Lower lobe of right lung (tissue), 2 donors: ENCODE measurements at regions not wholly inside any gene's neighbourhood (a gene's known extent, or its start where the extent isn't known, plus 50 kb on each side); places are given as distances from the start of the nearest gene placed in this dataset.

ENCODE experiments used
- ATAC-seq, 2 donors: fragments of 200-7000 bp; cut with Tn5 transposase; one replicate each; pipeline ENCODE4 v1.9.1; 2020 to 2022; ENCODE audit warnings: mild to moderate bottlenecking in 2 of 2, moderate library complexity in 2 of 2
- DNase-seq: peaks from one replicate; pipeline ENCODE4 v3.0.0-alpha.2; 2020
- H3K27ac ChIP-seq: fragments of 200-600 bp; one replicate; pipeline ENCODE4 v1.8.0; 2022
- H3K27me3 ChIP-seq: fragments of 200-600 bp; one replicate; pipeline ENCODE4 v1.8.0; 2022; ENCODE audit warnings: low read depth
- H3K36me3 ChIP-seq: fragments of 200-600 bp; one replicate; pipeline ENCODE4 v1.8.0; 2022; ENCODE audit warnings: mild to moderate bottlenecking
- H3K4me1 ChIP-seq: fragments of 200-600 bp; one replicate; pipeline ENCODE4 v1.8.0; 2022
- H3K4me3 ChIP-seq: fragments of 200-600 bp; one replicate; pipeline ENCODE4 v1.8.0; 2022; ENCODE audit warnings: mild to moderate bottlenecking
- H3K9me3 ChIP-seq: fragments of 200-600 bp; one replicate; pipeline ENCODE4 v1.8.0; 2022
- intact Hi-C: fragments of 100-400 bp; cut with DNase I; formaldehyde crosslinking; loops from one replicate; pipeline ENCODE4 v1.11.0; 2022
- TF ChIP-seq, protein P1 (sequence below): fragments of 200-600 bp; IDR thresholded peaks from one replicate; pipeline ENCODE4 v1.8.0; 2022; ENCODE audit warnings: antibody characterized with exemption, mild to moderate bottlenecking
- donor health status: DM: no; HTN: yes; CAD: no; lungs with severe emphysema.

DNA sequence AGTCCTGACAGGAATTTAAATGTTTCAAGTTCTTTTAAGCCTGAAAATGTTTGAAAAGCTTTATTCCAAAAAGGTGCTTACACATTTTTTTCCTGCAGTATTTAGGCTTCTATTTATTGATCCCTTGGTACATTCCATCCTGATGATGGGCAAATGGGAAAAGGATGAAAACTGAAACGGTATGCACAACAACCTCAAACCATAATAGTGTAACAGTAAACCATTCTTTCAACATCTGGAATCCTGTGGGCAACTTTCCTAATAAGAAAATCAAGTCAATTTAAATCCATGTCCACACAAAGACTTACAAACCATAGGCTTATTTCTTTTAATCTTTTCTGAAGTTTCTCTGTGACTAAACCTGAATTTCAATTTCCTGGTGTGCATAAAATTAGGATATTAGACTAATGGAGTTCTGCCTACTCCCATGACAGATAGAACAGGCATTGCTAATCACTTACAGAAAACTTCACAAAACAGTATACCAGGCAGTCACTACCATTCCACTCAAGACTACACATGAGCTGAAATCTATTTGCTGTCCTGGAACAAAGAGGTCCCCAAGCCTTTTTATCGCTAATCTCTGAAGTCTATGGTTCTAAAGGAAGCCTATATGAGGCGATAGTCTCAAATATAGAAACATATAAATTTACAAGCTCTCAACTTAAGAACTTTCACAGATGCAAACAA, 103.3 kb downstream of the DLEU7 start:
- intact Hi-C loops: no loop called here

DNA sequence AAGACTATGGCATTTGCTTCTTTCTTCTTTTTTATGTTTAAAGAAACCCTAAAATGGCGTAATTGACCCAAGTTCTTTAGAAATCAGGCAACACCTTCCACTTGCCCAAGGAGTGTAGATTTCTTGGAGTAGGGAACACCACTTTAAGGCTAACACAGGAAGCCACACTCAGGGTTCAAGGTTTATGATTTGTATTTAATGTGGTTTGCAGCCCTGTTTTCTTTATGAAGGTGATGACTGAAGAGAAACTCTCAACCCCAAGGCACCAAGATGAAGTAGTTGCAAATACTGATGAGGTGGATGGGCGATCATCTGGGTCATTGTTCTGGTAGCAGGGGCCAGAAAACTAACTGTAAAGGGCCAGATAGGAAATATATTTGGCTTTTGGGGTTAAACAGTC, 101.1 kb downstream of the DLEU7 start:
- no peaks in the 10 kb centered on the region for H3K36me3 ChIP-seq
- ATAC-seq: no peak
- no peak overlapping the region for H3K27ac ChIP-seq
- H3K27me3 ChIP-seq: no peaks in the 10 kb centered on the region
- no peaks in the 10 kb centered on the region for H3K4me1 ChIP-seq
- intact Hi-C loops: no loop called here
- H3K4me3 ChIP-seq: no peak overlapping the region
- TF ChIP-seq, protein P1, sequence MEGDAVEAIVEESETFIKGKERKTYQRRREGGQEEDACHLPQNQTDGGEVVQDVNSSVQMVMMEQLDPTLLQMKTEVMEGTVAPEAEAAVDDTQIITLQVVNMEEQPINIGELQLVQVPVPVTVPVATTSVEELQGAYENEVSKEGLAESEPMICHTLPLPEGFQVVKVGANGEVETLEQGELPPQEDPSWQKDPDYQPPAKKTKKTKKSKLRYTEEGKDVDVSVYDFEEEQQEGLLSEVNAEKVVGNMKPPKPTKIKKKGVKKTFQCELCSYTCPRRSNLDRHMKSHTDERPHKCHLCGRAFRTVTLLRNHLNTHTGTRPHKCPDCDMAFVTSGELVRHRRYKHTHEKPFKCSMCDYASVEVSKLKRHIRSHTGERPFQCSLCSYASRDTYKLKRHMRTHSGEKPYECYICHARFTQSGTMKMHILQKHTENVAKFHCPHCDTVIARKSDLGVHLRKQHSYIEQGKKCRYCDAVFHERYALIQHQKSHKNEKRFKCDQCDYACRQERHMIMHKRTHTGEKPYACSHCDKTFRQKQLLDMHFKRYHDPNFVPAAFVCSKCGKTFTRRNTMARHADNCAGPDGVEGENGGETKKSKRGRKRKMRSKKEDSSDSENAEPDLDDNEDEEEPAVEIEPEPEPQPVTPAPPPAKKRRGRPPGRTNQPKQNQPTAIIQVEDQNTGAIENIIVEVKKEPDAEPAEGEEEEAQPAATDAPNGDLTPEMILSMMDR: no peak
- no peaks in the 10 kb centered on the region for H3K9me3 ChIP-seq
- no peak for DNase-seq

More for the DNA sequence above, 103.3 kb downstream of the DLEU7 start:
- no peak for ATAC-seq
- H3K27me3 ChIP-seq: no peaks in the 10 kb centered on the region
- no peaks in the 10 kb centered on the region for H3K4me1 ChIP-seq
- DNase-seq: no peak
- no peak overlapping the region for H3K4me3 ChIP-seq
- TF ChIP-seq, protein P1: no peak
- H3K9me3 ChIP-seq: no peaks in the 10 kb centered on the region
- no peak overlapping the region for H3K27ac ChIP-seq
- H3K36me3 ChIP-seq: no peaks in the 10 kb centered on the region

DNA sequence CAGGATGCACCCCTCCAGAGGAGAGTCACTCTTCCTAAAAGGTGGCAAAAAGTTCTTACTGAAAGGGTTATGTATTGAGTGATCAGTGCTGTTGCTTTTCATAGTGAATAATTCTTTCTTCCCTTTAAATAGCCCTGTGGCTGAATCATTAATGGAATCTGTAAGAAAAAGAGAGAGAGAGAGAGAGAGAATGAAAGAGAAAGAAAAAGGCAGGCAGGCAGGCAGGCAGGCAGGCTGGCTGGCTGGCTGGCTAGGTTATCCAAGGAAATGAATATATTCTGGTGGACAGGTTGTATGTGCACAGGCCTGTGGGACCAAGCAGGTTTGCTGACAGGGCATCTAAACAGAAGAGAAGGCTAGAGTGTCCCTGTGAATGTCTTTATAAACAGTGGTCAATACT, 100.5 kb downstream of the DLEU7 start:
- ATAC-seq: no peak
- no peaks in the 10 kb centered on the region for H3K27me3 ChIP-seq

DNA sequence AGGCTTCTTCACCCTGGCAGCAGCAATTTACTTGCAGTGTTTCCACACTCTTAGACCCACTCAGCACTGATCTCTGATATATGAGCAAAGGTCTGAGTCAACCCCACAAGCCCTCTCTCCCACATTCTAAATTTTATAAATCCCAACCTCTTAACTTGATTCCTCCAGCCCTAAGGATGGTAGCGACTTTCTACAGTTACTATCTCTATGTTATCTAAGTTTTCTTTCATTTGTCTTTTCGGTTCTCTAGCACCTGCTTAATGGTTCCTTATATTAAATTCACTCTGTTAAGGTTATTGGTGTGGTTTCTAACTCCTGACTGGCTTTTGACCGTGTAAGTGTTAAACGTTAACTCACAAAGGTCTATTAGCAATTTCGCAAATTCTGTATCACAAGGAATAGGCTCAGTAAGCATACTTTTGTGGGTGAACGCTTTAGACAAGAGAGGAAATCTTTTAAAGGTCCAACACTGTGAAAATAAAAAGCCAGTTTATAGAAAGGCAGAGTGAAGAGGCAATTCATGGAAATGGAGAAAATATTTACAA, 99.3 kb downstream of the DLEU7 start:
- ATAC-seq (no peak), DNase-seq (no peak)
- Histone ChIP-seq H3K36me3 (no peaks in the 10 kb centered on the region), H3K4me3 (no peak overlapping the region), H3K4me1 (no peaks in the 10 kb centered on the region), H3K27me3 (no peaks in the 10 kb centered on the region), H3K9me3 (no peaks in the 10 kb centered on the region), H3K27ac (no peak overlapping the region)
- TF ChIP-seq, protein P1: no peak
- intact Hi-C loops: no loop called here

More for the DNA sequence above, 100.5 kb downstream of the DLEU7 start:
- intact Hi-C loops: no loop called here
- H3K4me1 ChIP-seq: no peaks in the 10 kb centered on the region
- H3K9me3 ChIP-seq: no peaks in the 10 kb centered on the region
- TF ChIP-seq, protein P1: no peak
- H3K4me3 ChIP-seq: no peak overlapping the region
- no peak overlapping the region for H3K27ac ChIP-seq
- no peaks in the 10 kb centered on the region for H3K36me3 ChIP-seq
- no peak for DNase-seq

DNA sequence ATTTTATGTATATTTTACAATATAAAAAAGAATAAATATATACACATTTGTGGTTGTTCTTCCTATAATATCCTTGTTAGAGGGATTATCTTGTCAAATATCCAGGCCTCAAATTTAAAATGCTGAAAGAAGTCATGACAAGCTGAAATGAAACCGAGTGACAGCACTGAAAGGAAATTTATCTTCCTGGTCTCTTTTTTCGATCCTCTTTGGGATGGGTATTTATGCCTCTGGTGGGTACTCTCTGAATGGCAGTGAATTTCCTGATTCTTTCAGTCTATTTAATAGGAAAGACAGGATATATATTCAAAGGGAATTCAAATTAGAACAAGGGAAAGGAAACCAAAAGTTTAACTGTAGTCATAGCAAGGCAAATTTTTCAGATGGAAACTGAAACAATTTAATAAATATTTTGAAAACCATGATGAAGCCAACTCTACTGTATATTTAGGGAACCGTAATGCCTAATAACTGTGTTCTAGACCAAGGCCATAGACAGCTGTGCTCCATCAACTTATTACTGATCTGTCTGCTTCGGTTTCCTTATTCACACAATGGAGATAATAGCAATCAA, 97.9 kb downstream of the DLEU7 start:
- H3K4me3 ChIP-seq: no peak overlapping the region
- H3K9me3 ChIP-seq: no peaks in the 10 kb centered on the region
- no peak overlapping the region for H3K27ac ChIP-seq
- ATAC-seq (no peak), DNase-seq (no peak)
- TF ChIP-seq, protein P1: no peak
- no peaks in the 10 kb centered on the region for H3K4me1 ChIP-seq
- intact Hi-C loops: no loop called here
- no peaks in the 10 kb centered on the region for H3K36me3 ChIP-seq
- H3K27me3 ChIP-seq: no peaks in the 10 kb centered on the region
